IMR-90 (cell line): ENCODE measurements at regions not wholly inside any gene's neighbourhood (a gene's known extent, or its start where the extent isn't known, plus 50 kb on each side); places are given as distances from the start of the nearest gene placed in this dataset.
A peak's percentile ranks its signal among the peaks of the same experiment; 100 is the strongest.

Source experiments
- ATAC-seq: fragments of 200-7000 bp; cut with Tn5 transposase; 2 replicates; pipeline ENCODE4 v1.9.1; 2020; ENCODE audit warnings: low read depth, mild to moderate bottlenecking, moderate library complexity
- BruUV-seq: library from RNA; stranded (reverse); fragments of 400-500 nt; replicated peaks from 2 replicates; lab custom pipeline; 2021; lab: Mats Ljungman, UMichigan
- CTCF ChIA-PET: fragments of 300-600 bp; formaldehyde crosslinking; extraction: SDS; loops from one replicate; lab custom pipeline; 2021; ENCODE audit warnings: antibody characterized with exemption; lab: Yijun Ruan, JAX
- POLR2A ChIA-PET: fragments of 300-600 bp; sonication (Branson Sonifier 250); formaldehyde crosslinking; loops from one replicate; lab custom pipeline; 2022; ENCODE audit warnings: antibody characterized with exemption; ENCODE audit not compliant: unreplicated experiment; lab: Charles Lee
- DNase-seq: peaks from one replicate; pipeline ENCODE4 v3.0.0; 2013
- H2AFZ ChIP-seq: replicated peaks from 2 replicates; pipeline ENCODE3; 2013; ENCODE audit warnings: low read length, mild to moderate bottlenecking; ENCODE audit not compliant: poor library complexity
- H2AK5ac ChIP-seq: 2 replicates; pipeline ENCODE4 v1.6.1; 2013; ENCODE audit warnings: low read depth, low read length, inconsistent platforms
- H2AK9ac ChIP-seq: replicated peaks from 2 replicates; pipeline ENCODE3; 2013; ENCODE audit warnings: mild to moderate bottlenecking, low read depth, low read length, moderate library complexity; ENCODE audit not compliant: poor library complexity
- H2BK120ac ChIP-seq: 2 replicates; pipeline ENCODE4 v1.6.1; 2013; ENCODE audit warnings: low read depth, low read length, inconsistent platforms
- H2BK15ac ChIP-seq: 3 replicates; pipeline ENCODE4 v1.6.1; 2013; ENCODE audit warnings: low read depth, low read length, inconsistent platforms
- H2BK20ac ChIP-seq: 2 replicates; pipeline ENCODE4 v1.6.1; 2013; ENCODE audit warnings: low read depth, mild to moderate bottlenecking, inconsistent platforms, low read length, moderate library complexity
- H2BK5ac ChIP-seq: 2 replicates; pipeline ENCODE4 v1.6.1; 2013; ENCODE audit warnings: mild to moderate bottlenecking, low read depth, low read length, inconsistent platforms; ENCODE audit not compliant: poor library complexity, severe bottlenecking
- H3K14ac ChIP-seq: replicated peaks from 2 replicates; pipeline ENCODE4 v1.6.1; 2013; ENCODE audit warnings: low read depth, low read length, inconsistent platforms
- H3K18ac ChIP-seq: 2 replicates; pipeline ENCODE4 v1.6.1; 2013; ENCODE audit warnings: low read depth, low read length, control low read depth
- H3K23ac ChIP-seq: 2 replicates; pipeline ENCODE4 v1.6.1; 2013; ENCODE audit warnings: low read depth, low read length, inconsistent platforms
- H3K27ac ChIP-seq: 2 replicates; pipeline ENCODE4 v1.5.1; 2013; ENCODE audit warnings: mild to moderate bottlenecking, control low read depth, low read length; ENCODE audit not compliant: insufficient read depth
- H3K27me3 ChIP-seq: 2 replicates; pipeline ENCODE4 v1.6.1; 2013; ENCODE audit warnings: low read length; ENCODE audit not compliant: control insufficient read depth, insufficient read depth
- H3K36me3 ChIP-seq: 2 replicates; pipeline ENCODE4 v1.6.1; 2013; ENCODE audit warnings: low read length, mixed read lengths; ENCODE audit not compliant: control insufficient read depth, insufficient read depth
- H3K4ac ChIP-seq: 2 replicates; pipeline ENCODE4 v1.6.1; 2013; ENCODE audit warnings: low read depth, low read length, inconsistent platforms
- H3K4me1 ChIP-seq: 2 replicates; pipeline ENCODE4 v1.6.1; 2013; ENCODE audit warnings: low read length, mixed read lengths; ENCODE audit not compliant: control insufficient read depth, insufficient read depth
- H3K4me2 ChIP-seq: 2 replicates; pipeline ENCODE4 v1.6.1; 2013; ENCODE audit warnings: low read depth, mild to moderate bottlenecking, control low read depth, low read length, moderate library complexity
- H3K4me3 ChIP-seq: 2 replicates; pipeline ENCODE4 v1.5.1; 2013; ENCODE audit warnings: low read depth, mild to moderate bottlenecking, control low read depth, low read length, moderate library complexity; ENCODE audit not compliant: insufficient read depth
- H3K56ac ChIP-seq: 2 replicates; pipeline ENCODE4 v1.6.1; 2013; ENCODE audit warnings: low read length, inconsistent platforms; ENCODE audit not compliant: insufficient read depth; ENCODE audit errors: extremely low read depth
- H3K79me1 ChIP-seq, 2 experiments: 2 replicates each; pipeline ENCODE4 v1.6.1; 2013; ENCODE audit warnings: low read length in 2 of 2, inconsistent platforms in 1 of 2, low read depth in 1 of 2
- H3K9ac ChIP-seq: 2 replicates; pipeline ENCODE4 v1.6.1; 2013; ENCODE audit warnings: low read depth, low read length, control low read depth
- H3K9me1 ChIP-seq: 2 replicates; pipeline ENCODE4 v1.6.1; 2013; ENCODE audit warnings: low read length, inconsistent platforms; ENCODE audit not compliant: insufficient read depth
- H3K9me3 ChIP-seq: 2 replicates; pipeline ENCODE4 v1.6.1; 2013; ENCODE audit warnings: low read length; ENCODE audit not compliant: control insufficient read depth, insufficient read depth
- H4K20me1 ChIP-seq: 2 replicates; pipeline ENCODE4 v1.6.1; 2013; ENCODE audit warnings: low read length, inconsistent platforms; ENCODE audit not compliant: insufficient read depth
- H4K5ac ChIP-seq: 2 replicates; pipeline ENCODE4 v1.6.1; 2013; ENCODE audit warnings: mild to moderate bottlenecking, low read depth, low read length, control low read depth
- H4K8ac ChIP-seq, 2 experiments: 2 replicates each; pipeline ENCODE4 v1.6.1; 2013; ENCODE audit warnings: low read depth in 2 of 2, low read length in 2 of 2, control low read depth in 1 of 2, inconsistent platforms in 1 of 2
- H4K91ac ChIP-seq: 2 replicates; pipeline ENCODE4 v1.6.1; 2013; ENCODE audit warnings: low read depth, low read length, inconsistent platforms; ENCODE audit not compliant: insufficient read depth
- BHLHE40 ChIP-seq: fragments of 150-350 bp; IDR thresholded peaks from 2 replicates; pipeline ENCODE4 v1.6.1; 2016; ENCODE audit warnings: mild to moderate bottlenecking, low read depth, low read length
- CEBPB ChIP-seq: IDR thresholded peaks from 2 replicates; pipeline ENCODE4 v1.6.1; 2012; ENCODE audit warnings: low read depth, low read length, improper control_type of control experiment
- CHD1 ChIP-seq: IDR thresholded peaks from 2 replicates; pipeline ENCODE4 v1.6.1; 2012; ENCODE audit warnings: low read depth, low read length, improper control_type of control experiment
- FOS ChIP-seq: fragments of 150-350 bp; IDR thresholded peaks from 2 replicates; pipeline ENCODE4 v1.6.1; 2016; ENCODE audit warnings: low read depth, low read length
- MAFK ChIP-seq: IDR thresholded peaks from 2 replicates; pipeline ENCODE4 v1.6.1; 2012; ENCODE audit warnings: low read depth, low read length, improper control_type of control experiment
- MAZ ChIP-seq: IDR thresholded peaks from 2 replicates; pipeline ENCODE4 v1.6.1; 2012; ENCODE audit warnings: low read depth, mild to moderate bottlenecking, low read length, improper control_type of control experiment, moderate library complexity, borderline replicate concordance
- MXI1 ChIP-seq: IDR thresholded peaks from 2 replicates; pipeline ENCODE4 v1.6.1; 2012; ENCODE audit warnings: low read depth, mild to moderate bottlenecking, low read length, moderate library complexity, borderline replicate concordance
- NFE2L2 ChIP-seq: fragments of 150-350 bp; IDR thresholded peaks from 2 replicates; pipeline ENCODE4 v1.6.1; 2016; ENCODE audit warnings: low read depth, mild to moderate bottlenecking, low read length
- POLR2A ChIP-seq: IDR thresholded peaks from 2 replicates; pipeline ENCODE4 v1.6.1; 2012; ENCODE audit warnings: mild to moderate bottlenecking, low read depth, low read length
- RAD21 ChIP-seq: IDR thresholded peaks from 2 replicates; pipeline ENCODE4 v1.6.1; 2012; ENCODE audit warnings: low read length, improper control_type of control experiment
- RCOR1 ChIP-seq: IDR thresholded peaks from 2 replicates; pipeline ENCODE4 v1.6.1; 2012; ENCODE audit warnings: mild to moderate bottlenecking, low read length, improper control_type of control experiment; ENCODE audit not compliant: insufficient replicate concordance
- RFX5 ChIP-seq: IDR thresholded peaks from 2 replicates; pipeline ENCODE4 v1.8.0; 2012; ENCODE audit warnings: low read depth, mild to moderate bottlenecking, low read length, moderate library complexity
- SMC3 ChIP-seq: fragments of 150-350 bp; IDR thresholded peaks from 2 replicates; pipeline ENCODE4 v1.6.1; 2016; ENCODE audit warnings: low read depth, mild to moderate bottlenecking, antibody characterized with exemption, low read length, moderate library complexity
- WGBS, 2 experiments: methylation state at CpG; one replicate each; pipeline versions ENCODE4 v1.1.5 to v1.1.7; 2013; ENCODE audit warnings: missing lambda C conversion rate in 2 of 2; ENCODE audit not compliant: insufficient read length in 1 of 2; ENCODE audit errors: extremely low coverage in 2 of 2; 5-methylcytosine and 5-hydroxymethylcytosine counted together
- dilution Hi-C: fragments of 300-500 bp; cut with HindIII; formaldehyde crosslinking; loops from one replicate; pipeline ENCODE4 v1.14.3; 2018; ENCODE audit warnings: low sequenced_read_pairs; ENCODE audit not compliant: unreplicated experiment
- in situ Hi-C: fragments of 300-500 bp; cut with MboI; formaldehyde crosslinking; loops from 3 replicates; pipeline ENCODE4 v1.14.3; 2019; ENCODE audit warnings: low sequenced_read_pairs, inconsistent platforms, mixed read lengths
- intact Hi-C: fragments of 100-400 bp; cut with micrococcal nuclease; formaldehyde crosslinking; loops from 2 replicates; pipeline ENCODE4 v1.10.0; 2022
- TF ChIP-seq, protein P1 (sequence below): fragments of 150-350 bp; IDR thresholded peaks from 2 replicates; pipeline ENCODE4 v1.6.1; 2017; ENCODE audit warnings: mild to moderate bottlenecking, antibody characterized with exemption, low read length, low read depth
- TF ChIP-seq, protein P2 (sequence below): conservative IDR thresholded peaks from 2 replicates; pipeline ENCODE4 v1.5.1; 2012; ENCODE audit warnings: mild to moderate bottlenecking, low read depth, low read length, improper control_type of control experiment

DNA sequence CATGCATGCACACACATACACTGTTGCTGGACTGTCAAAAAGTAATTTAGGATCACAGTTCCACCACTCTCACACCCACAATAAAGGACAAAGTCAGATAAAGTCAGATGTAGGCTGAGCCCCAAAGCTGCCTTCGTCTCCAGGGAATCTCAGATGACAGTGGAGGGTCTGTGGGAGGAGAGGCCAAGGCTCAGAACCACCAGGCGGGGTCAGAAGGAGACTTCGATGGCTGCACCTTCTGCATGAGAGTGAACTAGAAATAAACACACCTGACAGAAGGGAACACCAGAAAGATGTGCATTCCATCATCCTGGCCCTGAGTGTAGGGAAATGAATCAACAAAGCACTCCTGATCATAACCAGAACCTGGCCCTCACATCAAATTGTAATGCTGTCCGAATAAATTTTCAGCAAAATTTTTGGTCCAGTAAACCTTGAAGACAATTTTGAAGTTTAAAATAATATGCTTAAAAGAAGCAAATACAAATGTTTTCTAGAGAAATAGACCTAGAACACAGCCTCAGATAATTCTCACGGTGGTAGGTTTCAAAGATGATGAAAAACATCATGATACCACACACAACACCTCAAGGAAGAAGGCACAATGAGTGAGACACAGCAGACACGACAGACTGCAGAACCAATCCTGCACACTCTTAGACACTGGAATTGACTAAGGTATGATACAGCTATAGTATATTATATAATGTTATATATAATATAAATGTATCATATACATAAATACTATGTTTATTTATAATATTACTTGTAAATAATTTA lies 269.8 kb upstream of the KLF6 start:
- Histone ChIP-seq H3K4me3 (no peak overlapping the region), H3K79me1 (0 out of 4 replicates have a peak, but pooled peaks cover 0 to 3% of the 10 kb centered on the region in 2 experiments), H3K9me3 (no peaks in the 10 kb centered on the region), H3K9ac (no peak overlapping the region), H4K91ac (no peak overlapping the region), H2AK9ac (no peak overlapping the region), H4K20me1 (no peaks in the 10 kb centered on the region), H3K36me3 (no peaks in the 10 kb centered on the region), H3K27ac (no peak overlapping the region), H3K9me1 (0 out of 2 replicates have a peak, but pooled peaks cover 4% of the 10 kb centered on the region), H2BK20ac (no peak overlapping the region), H3K18ac (no peak overlapping the region), H3K14ac (no peak overlapping the region), H4K8ac (no peak overlapping the region), H2AFZ (no peak overlapping the region), H3K56ac (peak overlapping the region; percentile 32; the same call in 1 of the 2 replicates), H4K5ac (no peak overlapping the region), H2BK5ac (no peak overlapping the region), H3K4me1 (peaks cover 5% of the 10 kb centered on the region; the same call in 1 of the 2 replicates), H3K23ac (no peak overlapping the region), H2BK15ac (no peak overlapping the region), H3K4me2 (no peak overlapping the region), H2BK120ac (no peak overlapping the region), H2AK5ac (no peak overlapping the region), H3K4ac (no peak overlapping the region), H3K27me3 (no peaks in the 10 kb centered on the region)
- 80% methylated on average over 1 of the region's 6 CpGs; no CpG with 5 or more reads in 1 of the 2 experiments for WGBS, 2 experiments
- no TSS peak for BruUV-seq
- intact Hi-C loops (no loop called here), in situ Hi-C loops (no loop called here), dilution Hi-C loops (no loop called here)
- no peak for DNase-seq
- CTCF ChIA-PET: no interaction called here
- TF ChIP-seq POLR2A (no peak), RCOR1 (no peak), BHLHE40 (no peak), CEBPB (no peak), MXI1 (no peak), NFE2L2 (no peak), SMC3 (no peak), FOS (no peak), CHD1 (no peak), MAFK (no peak), MAZ (no peak), RAD21 (no peak), RFX5 (no peak)
- TF ChIP-seq, protein P1, sequence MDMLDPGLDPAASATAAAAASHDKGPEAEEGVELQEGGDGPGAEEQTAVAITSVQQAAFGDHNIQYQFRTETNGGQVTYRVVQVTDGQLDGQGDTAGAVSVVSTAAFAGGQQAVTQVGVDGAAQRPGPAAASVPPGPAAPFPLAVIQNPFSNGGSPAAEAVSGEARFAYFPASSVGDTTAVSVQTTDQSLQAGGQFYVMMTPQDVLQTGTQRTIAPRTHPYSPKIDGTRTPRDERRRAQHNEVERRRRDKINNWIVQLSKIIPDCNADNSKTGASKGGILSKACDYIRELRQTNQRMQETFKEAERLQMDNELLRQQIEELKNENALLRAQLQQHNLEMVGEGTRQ: no peak
- TF ChIP-seq, protein P2, sequence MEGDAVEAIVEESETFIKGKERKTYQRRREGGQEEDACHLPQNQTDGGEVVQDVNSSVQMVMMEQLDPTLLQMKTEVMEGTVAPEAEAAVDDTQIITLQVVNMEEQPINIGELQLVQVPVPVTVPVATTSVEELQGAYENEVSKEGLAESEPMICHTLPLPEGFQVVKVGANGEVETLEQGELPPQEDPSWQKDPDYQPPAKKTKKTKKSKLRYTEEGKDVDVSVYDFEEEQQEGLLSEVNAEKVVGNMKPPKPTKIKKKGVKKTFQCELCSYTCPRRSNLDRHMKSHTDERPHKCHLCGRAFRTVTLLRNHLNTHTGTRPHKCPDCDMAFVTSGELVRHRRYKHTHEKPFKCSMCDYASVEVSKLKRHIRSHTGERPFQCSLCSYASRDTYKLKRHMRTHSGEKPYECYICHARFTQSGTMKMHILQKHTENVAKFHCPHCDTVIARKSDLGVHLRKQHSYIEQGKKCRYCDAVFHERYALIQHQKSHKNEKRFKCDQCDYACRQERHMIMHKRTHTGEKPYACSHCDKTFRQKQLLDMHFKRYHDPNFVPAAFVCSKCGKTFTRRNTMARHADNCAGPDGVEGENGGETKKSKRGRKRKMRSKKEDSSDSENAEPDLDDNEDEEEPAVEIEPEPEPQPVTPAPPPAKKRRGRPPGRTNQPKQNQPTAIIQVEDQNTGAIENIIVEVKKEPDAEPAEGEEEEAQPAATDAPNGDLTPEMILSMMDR: no peak
- ATAC-seq: no peak
- POLR2A ChIA-PET: no interaction called here
